Suppressor macrophage treated with lipopolysaccharide for 1 hour (primary cell): ENCODE measurements at regions not wholly inside any gene's neighbourhood (a gene's known extent, or its start where the extent isn't known, plus 50 kb on each side); places are given as distances from the start of the nearest gene placed in this dataset.
"Not testable (repeated sequence)": the region's sequence is repeated elsewhere in the genome, so short reads cannot be mapped to it uniquely, and the experiment has no call there.

Experiments used
- DNase-seq, 3 donors: peaks; one replicate each; pipeline ENCODE4 v3.0.0-alpha.2; 2020 to 2022

DNA sequence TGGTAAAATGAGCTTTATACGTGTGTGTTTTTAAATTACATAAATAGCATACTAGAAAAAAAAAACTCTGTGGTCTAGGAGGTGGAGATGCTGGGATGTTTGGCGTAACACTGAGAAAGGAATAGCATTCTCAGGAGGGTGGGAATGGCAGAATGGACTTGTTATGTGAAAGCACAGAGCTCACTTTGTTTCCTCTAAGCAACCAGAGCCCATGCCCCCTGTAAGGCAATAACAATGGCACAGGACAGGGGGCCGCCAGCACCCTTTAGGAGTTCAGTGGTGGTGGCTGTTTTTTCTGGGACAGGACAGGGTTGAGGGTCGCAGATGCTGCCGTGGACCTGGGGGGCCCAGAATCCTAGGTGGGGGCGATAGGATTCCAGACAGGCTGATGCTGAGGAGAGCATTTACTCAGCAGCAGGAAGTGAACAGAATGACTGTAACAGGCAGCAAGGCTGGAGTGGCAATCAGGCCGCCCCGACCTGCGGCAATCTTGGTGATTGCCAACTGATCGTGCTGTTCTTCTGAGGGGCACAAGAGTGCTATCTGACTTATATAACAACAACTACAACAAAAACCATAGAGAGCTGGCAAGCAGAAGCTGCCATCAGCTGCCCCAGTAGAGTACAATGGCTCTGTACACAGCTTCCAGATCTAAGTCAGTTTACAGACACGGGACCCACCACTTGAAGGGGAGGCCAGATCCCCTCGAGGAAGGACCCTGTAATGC, 160.4 kb downstream of the UACA start:
- no peak for DNase-seq

DNA sequence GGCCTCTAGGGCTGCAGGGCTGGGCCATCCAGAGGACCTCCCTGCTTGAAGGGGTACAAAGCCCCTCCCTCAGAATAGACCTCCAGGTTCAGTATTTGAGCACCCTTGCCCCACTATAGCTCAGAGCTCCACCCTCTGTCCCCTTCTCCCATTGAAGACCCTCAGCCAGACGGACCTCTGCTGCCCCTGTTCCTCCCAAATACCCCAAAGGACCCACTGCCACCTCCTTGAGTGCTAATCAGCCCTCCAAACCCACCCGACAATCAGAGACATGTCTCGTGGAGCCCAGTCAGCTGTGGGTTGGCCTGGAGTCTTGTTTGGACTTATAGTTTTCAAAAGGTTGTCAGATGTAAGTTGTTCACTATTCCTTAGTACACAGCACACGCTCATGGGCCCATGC, 161.1 kb downstream of the UACA start:
- no peak for DNase-seq

GRCh38 chr15:70597945-70598344, 165.4 kb downstream of the UACA start:
- no peak for DNase-seq

DNA sequence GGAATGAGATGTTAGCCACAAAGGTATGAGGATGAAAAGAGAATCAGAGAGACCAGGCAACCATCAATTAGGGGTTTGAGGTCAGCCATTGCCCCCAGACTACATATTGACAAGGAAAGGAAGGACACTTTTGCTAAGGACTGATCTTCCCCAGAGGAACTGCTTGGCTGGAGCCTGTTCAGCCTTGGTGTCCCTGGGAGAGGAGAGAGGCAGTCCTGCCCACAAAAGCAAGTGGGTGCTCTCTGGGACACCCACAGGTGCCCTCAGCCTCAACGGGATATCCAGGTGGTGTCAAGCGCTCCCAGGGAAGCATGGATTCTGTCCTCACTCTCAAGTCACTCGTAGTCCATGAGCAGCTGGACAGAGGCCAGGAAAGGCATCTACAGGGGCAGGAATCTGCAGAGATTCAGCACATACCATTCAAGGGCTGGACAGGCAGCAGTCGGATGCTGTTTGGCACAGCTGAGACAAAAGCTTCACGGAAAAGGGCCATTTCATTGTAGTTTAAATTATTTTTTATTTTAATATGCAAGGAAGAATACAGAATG, 166.2 kb downstream of the UACA start:
- DNase-seq = no peak

- DNase-seq = peak; percentile 15 to 39 (median 29)
These were observed 166.9 kb downstream of the UACA start for GRCh38 chr15:70596354-70597055.

- no peak for DNase-seq
These were observed 169.6 kb downstream of the UACA start for GRCh38 chr15:70593795-70594194.

- DNase-seq = no peak
These were observed 173.6 kb downstream of the UACA start for GRCh38 chr15:70589728-70590127.

DNA sequence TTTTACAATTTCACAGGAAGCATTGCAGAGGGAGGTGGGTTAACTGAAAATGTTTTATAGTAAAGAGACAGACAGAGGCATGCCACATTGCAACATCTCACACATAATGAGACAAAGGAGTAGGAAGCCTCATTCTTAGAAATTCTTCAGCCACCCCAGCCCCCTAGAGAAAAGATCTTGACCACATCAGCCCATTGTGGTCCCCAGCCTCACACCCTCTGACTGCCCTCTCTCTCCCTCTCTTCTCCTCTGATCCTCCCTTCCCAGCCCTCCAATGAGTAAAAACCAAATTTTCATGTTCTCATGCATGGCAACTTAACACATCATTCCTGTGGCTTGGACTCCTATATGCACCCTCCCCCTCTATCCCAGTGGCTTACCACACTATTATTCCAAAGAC, 174.1 kb downstream of the UACA start:
- DNase-seq = no peak

GRCh38 chr15:70588613-70589012, 174.7 kb downstream of the UACA start:
- no peak for DNase-seq

- no peak for DNase-seq
These were observed 175.3 kb downstream of the UACA start for GRCh38 chr15:70587896-70588567.

GRCh38 chr15:70587012-70587634, 176.2 kb downstream of the UACA start:
- not testable (repeated sequence) for DNase-seq

DNA sequence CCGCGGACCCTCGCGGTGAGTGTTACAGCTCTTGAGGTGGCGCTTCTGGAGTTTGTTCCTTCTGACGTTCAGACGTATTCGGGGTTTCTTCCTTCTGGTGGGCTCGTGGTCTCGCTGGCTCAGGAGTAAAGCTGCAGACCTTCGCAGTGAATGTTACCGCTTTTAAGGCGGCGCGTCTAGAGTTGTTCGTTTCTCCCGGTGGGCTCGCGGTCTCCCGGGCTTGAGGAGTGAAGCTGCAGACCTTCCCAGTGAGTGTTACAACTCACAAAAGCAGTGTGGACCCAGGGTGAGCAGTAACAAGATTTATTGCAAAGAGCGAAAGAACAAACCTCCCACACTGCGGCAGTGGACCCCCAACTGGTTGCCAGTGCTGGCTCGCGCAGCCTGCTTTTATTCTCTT, 177.1 kb downstream of the UACA start:
- DNase-seq = no peak

GRCh38 chr15:70585707-70586034, 177.7 kb downstream of the UACA start:
- no peak for DNase-seq

GRCh38 chr15:70584838-70585706, 178.3 kb downstream of the UACA start:
- peak in 1 of 3 donors; percentile 35 for DNase-seq

- no peak for DNase-seq
These were observed 178.9 kb downstream of the UACA start for GRCh38 chr15:70584441-70584837.

DNA sequence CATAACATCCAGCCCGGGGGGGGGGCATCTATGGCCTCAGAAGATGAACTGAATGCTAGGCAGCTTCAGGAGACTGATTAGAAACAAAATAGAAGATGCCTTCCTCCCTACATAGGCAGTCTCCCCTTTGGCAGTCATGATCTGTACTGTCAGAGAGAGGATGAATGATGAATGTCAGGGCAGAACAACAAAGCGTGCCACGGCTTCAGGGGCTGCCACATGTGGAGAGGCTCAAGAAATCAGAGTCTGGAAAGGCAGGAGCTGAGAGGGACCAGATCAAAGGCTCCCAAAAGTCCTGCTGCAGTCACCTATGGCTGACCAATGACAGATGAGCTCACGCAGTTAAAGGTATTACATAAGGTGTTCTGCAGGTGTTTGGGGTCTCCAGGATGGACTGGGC, 180.4 kb downstream of the UACA start:
- no peak for DNase-seq

- DNase-seq = no peak
These were observed 181.0 kb downstream of the UACA start for GRCh38 chr15:70582143-70582945.

GRCh38 chr15:70580958-70581357, 182.4 kb downstream of the UACA start:
- DNase-seq = no peak

GRCh38 chr15:70580286-70580685, 183.1 kb downstream of the UACA start:
- no peak for DNase-seq

DNA sequence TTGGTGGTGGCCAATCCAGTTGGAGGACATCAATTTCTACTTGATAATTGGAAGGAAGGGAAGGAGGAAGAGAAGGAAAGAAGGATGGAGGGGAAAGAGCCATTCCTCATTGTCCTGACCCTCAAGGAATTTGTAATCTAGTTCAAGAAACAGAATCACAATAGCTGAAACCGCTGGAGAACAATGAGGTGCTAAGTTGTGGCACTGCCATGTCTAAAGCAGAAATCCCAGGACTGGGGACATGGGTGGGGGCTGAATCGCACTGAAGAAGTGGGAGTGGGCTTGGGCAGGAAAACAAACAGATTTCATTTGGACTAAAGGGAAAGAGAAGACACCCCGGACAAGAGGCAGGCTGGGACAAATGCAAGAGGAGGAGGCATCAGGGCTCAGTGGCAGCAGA, 183.6 kb downstream of the UACA start:
- no peak for DNase-seq

DNA sequence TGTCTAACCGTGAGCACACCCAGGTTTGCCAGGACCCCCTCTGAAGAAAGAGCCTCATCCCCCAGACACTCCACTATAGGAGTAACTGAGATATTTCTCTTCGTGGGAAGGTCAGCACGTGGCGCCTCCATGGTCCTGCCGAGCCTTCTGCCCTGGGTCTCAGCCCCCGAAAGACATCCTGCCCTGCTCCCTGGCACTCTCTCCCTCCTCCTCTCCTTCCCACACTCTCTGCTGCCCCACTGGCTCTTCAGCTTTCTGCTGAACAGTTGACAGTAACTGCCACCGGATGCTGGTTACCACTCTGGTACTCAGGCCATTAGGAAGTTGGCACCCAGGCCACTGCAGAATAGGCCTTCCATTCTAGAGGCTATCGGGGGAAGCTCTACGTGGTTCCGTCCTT, 185.2 kb downstream of the UACA start:
- no peak for DNase-seq

DNA sequence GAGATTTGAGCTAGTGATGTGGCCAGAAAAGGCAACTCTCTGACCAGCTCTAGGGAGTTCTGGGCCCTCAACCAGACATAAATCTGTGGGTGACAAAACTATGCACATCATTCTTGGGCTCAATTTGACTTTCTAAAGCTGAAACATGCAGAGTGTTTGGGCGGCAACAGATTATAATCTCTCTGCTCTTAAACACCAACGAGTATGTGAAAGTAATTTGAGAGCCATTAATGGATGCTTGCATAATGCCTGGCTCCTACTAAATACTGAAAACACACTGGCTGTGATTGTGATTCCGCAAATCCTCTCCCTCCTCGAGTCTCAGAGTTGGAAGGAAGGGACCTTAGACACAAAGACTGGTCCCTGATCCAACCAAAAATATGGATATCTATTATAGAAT, 186.7 kb downstream of the UACA start:
- DNase-seq = no peak
